GM18505 (cell line): ENCODE measurements at regions not wholly inside any gene's neighbourhood (a gene's known extent, or its start where the extent isn't known, plus 50 kb on each side); places are given as distances from the start of the nearest gene placed in this dataset.
"Not testable (repeated sequence)": the region's sequence is repeated elsewhere in the genome, so short reads cannot be mapped to it uniquely, and the experiment has no call there.

ENCODE experiments used
- ATAC-seq: cut with Tn5 transposase; IDR thresholded peaks from one replicate; pipeline ENCODE4 v1.9.1; 2021; ENCODE audit not compliant: unreplicated experiment
- POLR2A ChIP-seq: IDR thresholded peaks from 4 replicates; pipeline ENCODE4 v1.6.1; 2011; ENCODE audit warnings: borderline replicate concordance; ENCODE audit not compliant: insufficient read depth, insufficient read length; ENCODE audit errors: extremely low read depth

GRCh38 chr19:29004796-29005195, 208.2 kb downstream of the UQCRFS1 start:
- no peak for TF ChIP-seq POLR2A
- ATAC-seq, result no peak

DNA sequence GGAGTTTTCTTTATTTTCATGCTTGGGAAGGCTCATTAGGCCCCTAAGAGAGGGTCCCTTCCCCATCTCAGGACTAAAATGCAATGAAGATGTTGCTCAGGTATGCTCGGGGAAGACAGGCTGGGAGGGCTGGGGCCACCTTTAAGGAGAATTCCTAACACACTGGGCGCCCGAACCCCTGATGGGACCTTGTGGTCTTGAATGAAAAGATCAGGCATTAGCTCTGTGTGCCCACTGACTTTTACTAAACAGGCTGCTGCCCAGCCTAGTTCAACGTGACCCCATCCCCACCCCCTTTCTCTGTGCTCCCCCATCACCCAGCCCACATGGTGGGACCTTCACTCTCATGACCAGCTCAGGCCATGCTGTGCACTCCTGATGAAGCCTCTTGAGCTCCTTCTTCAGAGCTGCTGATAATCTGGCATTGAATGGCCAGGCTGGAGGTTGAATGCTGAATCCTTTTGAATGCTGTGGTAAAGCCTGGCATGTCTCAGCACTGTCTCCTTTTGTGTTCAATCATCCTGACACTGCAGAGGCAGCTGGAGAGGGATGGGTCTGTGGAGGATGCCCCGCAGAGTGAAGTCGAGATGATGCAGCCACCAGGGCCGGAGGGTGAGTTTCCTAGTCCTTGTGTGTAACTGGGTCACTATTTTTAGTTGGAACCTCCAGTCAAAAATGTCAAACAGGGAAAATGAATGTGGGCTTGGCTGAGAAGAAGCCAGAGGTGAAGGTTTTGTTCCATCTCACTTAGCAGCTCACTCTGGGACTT, 209.1 kb downstream of the UQCRFS1 start:
- no peak for ATAC-seq
- TF ChIP-seq POLR2A, result no peak

GRCh38 chr19:29002336-29002735, 210.6 kb downstream of the UQCRFS1 start:
- TF ChIP-seq POLR2A, result no peak
- no peak for ATAC-seq

- TF ChIP-seq POLR2A, result no peak
- ATAC-seq, result no peak
Measured at GRCh38 chr19:29001597-29002245, 211.2 kb downstream of the UQCRFS1 start.

DNA sequence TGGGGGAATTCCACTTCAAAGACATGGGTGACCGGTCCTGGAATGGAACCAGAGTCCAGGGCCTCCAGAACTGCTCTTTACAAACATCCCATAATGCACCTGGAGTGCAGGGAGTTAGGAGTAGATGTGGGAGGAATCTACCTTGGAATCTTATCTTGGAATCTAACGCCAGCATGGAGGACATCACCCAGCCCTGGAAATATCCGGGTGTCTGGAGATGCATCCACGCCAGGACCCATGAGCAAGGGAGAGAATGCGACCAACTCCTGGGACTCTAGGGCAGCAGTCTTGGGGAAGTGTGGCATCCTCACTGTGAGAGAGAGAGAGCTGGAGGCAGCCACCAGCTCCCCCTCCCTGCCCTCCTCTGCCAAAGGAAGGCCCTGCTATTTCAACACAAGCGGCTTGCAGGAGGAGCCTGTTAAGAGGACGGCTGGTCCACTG, 211.8 kb downstream of the UQCRFS1 start:
- TF ChIP-seq POLR2A, result no peak
- no peak for ATAC-seq

DNA sequence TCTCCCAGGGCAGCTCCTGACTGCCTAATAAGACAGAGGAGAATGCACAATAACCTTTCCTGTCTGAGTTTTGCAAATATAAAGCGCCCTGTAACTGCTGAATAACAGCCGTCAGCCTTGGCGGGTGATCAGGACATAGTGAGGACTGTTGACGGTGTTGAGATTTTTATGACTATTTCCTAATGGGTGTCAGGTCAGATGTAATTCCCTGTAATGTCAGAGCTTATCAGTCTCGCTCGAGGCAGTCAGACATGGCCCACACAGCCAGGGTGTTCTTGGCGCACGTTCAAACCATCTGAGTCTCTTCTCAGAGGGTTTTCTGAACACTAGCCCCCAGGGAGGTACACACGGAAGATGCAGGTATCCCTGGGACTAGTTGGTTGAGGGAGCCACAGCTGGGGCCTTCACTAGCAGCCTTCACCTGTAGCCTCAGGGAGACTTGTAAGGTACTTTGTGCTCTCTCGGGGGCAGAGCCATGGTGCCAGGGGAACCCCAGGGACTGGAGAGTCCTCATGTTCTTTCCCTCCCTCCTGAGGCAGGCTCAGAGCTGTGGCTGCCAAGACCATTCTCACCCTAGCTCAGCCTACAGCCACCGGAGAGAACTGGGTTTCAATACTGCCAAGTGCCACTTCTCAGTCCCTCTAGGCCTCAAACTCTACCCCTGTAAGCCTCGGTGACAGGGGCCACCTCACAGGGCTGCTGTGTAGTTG, 213.1 kb downstream of the UQCRFS1 start:
- TF ChIP-seq POLR2A, result no peak
- ATAC-seq, result no peak

- no peak for ATAC-seq
- no peak for TF ChIP-seq POLR2A
Measured at GRCh38 chr19:28998974-28999373, 214.0 kb downstream of the UQCRFS1 start.

- not testable (repeated sequence) for ATAC-seq
Measured at GRCh38 chr19:28997866-28998265, 215.1 kb downstream of the UQCRFS1 start.

GRCh38 chr19:28990522-28990921, 222.4 kb downstream of the UQCRFS1 start:
- no peak for TF ChIP-seq POLR2A
- ATAC-seq, result no peak

DNA sequence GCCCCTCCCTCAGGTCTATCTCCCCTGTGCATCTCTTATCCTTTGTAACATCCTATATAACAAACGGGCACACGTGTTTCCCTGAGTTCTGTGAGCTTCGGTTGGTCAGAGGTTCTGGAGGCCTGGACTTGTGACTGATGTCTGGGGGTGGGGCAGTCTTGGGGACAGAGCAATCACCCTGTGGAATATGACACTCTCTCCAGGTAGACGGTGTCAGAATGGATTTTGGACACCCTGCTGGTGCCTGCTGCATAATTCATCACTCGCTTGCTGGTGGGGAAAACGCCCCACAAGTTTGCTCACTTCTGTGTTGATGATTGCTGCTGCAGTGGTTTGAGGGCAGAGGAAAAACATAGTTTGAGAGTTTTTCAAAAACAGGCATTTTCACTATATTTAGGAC, 223.2 kb downstream of the UQCRFS1 start:
- ATAC-seq, result no peak
- no peak for TF ChIP-seq POLR2A

GRCh38 chr19:28988066-28988465, 224.9 kb downstream of the UQCRFS1 start:
- no peak for TF ChIP-seq POLR2A
- ATAC-seq, result no peak

DNA sequence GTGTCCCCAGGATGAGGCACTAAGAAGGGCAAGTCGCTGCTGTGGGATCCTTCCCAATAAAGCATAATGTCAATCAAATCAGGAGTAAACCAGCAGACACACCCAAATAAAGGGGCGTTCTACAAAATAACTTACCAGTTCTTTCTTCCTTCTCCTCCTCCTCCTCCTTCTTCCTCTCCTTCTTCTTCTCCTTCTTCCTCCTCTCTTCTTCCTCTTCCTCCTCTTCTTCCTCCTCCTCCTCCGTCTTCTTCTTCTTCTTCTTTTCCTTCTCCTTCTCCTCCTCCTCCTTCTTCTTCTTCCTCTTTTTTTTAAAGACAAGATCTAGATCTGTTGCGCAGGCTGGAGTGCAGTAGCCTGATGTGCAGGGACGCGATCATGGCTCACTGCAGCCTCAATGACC, 225.8 kb downstream of the UQCRFS1 start:
- no peak for ATAC-seq
- no peak for TF ChIP-seq POLR2A

- ATAC-seq, result no peak
- no peak for TF ChIP-seq POLR2A
Measured at GRCh38 chr19:28985201-28985600, 227.8 kb downstream of the UQCRFS1 start.

- no peak for ATAC-seq
- TF ChIP-seq POLR2A, result no peak
Measured at GRCh38 chr19:28984315-28984714, 228.6 kb downstream of the UQCRFS1 start.

DNA sequence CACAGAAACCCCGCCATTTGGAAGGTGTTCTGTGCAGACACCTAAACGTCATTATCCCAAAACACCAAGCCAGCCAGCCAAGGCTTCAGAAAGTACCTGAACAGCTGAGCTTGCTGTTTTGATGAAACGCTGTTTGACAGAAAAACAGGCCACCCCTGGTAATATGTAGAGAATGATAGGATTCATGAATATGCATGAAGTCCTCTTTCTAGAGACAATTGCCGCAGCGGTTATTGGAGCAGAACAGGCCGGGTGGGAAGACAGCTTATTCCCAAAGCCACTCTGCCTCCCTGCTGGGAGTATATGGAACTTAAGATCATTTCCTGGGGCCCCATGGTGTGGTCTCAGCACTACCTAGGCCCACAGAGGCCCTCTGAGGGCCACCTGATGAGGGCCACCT, 229.5 kb downstream of the UQCRFS1 start:
- ATAC-seq, result no peak
- TF ChIP-seq POLR2A, result no peak

GRCh38 chr19:28981994-28982393, 231.0 kb downstream of the UQCRFS1 start:
- no peak for TF ChIP-seq POLR2A
- ATAC-seq, result no peak
